NCI-H2029 (cell line): ENCODE measurements at regions not wholly inside any gene's neighbourhood (a gene's known extent, or its start where the extent isn't known, plus 50 kb on each side); places are given as distances from the start of the nearest gene placed in this dataset.

Source experiments
- DNase-seq: peaks from one replicate; lab custom pipeline; 2025; lab: John Stamatoyannopoulos, UW

- no peak for DNase-seq
Observed at GRCh38 chr2:105570326-105570725, 171.5 kb upstream of the FHL2 start.

- no peak for DNase-seq
Observed at GRCh38 chr2:105569606-105570005, 170.8 kb upstream of the FHL2 start.

- DNase-seq: no peak
Observed at GRCh38 chr2:105567996-105568494, 169.2 kb upstream of the FHL2 start.

DNA sequence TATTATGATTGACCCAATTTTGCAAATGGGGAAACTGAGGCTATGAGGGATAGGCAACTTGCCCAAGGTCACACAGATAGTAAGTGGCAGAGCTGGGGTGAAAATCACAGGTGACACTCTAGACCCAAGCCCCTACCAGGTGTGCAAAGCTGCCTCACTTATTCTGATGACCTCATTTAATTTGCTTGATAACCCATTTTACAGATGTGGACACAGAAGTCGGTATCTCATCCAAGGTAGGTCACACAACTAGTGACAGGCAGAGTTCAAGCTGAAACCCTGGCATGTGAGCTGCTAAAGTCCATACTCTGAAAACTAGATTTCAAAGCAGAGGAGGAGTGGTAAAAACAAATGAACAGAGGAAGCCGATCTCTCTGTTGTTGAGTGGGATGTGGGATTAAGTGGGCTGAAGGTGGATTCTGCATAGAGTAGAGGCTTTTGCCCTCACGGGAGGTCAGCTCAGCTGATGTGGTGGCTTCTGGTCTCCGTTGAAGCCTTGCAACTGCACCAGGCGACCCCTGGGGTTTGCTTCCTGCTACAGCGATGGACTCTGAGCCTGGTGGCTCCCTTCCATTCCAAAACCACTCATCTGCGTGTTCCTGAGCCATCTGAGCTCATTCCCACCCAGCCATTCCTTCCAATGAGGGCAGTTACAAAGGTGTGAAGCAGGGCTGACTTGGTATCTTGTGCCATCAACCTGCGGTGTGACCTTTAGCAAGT, 164.3 kb upstream of the FHL2 start:
- no peak for DNase-seq

DNA sequence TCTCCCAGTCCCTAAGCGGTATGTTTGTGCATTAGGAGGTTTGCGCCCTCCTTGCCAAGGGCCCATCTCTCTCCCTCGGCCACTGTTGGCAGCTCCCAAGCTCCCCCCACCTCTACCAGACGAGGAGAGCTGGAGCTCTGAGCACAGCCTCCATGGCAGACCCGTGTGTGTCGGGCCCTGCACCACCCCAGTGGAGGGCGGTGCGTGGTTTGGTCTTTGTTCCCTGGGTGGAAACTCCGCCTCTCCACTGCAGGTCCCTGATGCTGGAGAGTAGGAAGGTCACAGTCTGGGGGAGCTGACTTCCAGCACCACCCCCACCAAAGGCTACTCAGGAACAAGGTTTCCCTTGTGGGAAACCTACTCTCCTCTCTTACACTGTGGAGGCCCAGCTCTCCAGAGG, 162.6 kb upstream of the FHL2 start:
- no peak for DNase-seq

DNA sequence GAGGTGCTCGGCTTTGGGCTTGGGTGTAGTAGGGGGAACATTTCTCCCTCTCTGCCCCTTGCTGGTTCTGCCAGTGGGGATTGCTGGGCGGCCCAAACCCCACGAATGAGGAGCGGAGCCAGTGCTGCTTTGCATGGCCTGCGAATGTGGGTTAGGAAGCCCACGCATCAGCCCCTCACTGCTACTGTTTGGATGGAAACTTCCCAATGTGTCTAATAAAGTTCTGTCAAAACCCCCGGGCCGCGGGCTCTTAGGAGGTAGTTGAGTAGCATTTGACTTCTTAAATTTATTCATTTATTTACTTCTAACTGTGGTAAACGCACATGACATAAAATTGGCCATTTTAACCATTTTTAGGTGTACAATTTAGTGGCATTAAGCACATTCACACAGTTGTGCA, 161.3 kb upstream of the FHL2 start:
- no peak for DNase-seq

- DNase-seq: no peak
Observed at GRCh38 chr2:105557021-105557920, 158.4 kb upstream of the FHL2 start.

DNA sequence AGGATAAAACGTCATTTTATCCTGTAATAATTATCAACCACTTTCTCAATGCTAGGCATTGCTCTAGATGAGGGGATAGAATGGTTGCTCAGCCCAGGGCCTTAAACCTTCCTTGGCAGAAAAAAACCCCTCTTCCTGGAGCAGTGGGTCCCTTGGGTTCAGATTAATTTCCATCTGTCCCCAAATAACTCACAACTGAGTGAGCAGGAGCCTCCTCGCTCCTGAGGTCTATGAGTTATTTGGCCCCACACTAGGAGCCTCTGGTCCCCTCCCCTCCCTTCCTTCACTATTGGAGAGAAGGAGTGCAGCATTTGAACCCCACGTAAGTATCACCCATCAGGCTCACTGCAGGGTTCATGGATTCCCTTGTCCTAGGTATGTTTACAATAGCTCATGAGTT, 157.5 kb upstream of the FHL2 start:
- no peak for DNase-seq

GRCh38 chr2:105554235-105554634, 155.4 kb upstream of the FHL2 start:
- no peak for DNase-seq

DNA sequence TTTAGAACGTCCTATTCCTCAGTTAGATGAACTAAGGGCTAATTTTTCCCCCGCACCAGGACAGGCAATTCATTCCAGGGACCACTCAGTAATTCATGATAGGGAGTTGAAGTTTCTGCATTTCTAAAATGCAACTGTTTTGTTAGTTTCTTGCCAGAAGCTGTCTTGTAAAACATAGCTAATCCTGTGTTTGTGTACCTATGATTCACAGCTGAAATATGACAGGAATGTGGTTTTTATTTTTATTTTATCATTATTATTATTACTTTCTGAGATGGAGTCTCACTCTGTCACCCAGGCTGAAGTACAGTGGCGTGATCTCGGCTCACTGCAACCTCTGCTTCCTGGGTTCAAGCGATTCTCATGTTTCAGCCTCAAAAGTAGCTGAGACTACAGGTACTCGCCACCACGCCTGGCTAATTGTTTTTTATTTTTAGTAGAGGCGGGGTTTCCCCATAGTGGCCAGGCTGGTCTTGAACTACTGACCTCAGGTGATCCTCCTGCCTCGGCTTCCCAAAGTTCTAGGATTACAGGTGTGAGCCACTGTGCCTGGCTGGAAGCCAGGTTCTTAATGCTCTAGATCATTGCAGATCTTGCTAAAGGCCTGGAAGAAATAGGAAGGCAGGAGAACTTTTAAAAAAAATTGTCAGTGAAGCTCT, 154.8 kb upstream of the FHL2 start:
- DNase-seq: no peak

DNA sequence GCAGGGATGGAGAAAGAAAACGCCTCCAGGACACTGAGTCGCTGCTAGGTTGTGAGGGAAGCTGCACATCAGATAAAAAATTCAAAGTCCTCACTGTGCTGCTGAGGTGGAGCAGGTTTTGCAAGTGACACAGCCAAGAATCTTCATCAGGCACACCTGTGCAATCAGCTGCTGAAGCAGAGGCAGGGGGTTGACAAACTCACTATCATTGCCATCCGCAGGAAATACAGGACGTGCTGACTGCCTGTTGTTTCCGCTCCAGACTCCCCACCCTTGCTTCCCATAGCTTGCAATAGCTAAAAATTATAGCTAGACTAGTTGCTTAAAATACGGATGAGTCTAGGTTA, 147.8 kb upstream of the FHL2 start:
- DNase-seq: no peak

- DNase-seq: peak; percentile 43
Observed at GRCh38 chr2:105545730-105546627, 147.1 kb upstream of the FHL2 start.

DNA sequence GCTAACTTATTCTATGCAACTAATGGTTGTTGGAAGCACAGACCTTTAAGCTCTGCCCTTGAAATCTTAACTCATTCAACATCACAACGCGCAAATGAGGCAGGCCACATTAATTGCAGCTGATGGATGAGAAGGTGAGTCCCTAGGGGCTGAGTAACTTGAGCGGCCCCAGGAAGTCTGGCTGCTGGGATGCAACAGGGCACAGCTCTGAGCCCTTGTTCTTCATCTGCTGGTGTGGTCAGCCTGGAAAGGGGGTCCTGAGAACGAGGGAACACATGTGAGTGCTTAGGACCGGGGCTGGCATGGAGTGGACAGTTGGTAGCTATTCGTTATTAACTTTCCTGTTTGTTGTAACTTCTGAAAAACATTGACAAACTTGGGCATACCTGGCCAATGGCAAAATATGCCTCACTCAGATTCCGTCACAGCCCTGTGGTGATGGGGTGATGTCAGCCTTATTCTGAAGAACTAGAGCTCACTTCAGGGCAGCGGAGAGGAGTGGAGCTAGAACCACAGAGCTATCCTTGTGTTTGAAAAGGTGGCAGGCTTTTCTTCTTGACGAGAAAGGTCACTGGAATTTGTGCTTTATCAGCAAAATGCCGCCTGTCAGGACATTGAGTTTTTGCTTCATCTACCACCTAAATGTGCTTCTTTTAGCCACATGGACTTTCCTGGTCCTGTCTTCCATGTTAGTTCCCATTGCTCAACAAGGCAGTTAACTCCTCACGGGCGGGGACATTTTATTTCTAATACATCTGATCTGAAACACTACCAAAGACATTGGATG, 145.9 kb upstream of the FHL2 start:
- DNase-seq: no peak

DNA sequence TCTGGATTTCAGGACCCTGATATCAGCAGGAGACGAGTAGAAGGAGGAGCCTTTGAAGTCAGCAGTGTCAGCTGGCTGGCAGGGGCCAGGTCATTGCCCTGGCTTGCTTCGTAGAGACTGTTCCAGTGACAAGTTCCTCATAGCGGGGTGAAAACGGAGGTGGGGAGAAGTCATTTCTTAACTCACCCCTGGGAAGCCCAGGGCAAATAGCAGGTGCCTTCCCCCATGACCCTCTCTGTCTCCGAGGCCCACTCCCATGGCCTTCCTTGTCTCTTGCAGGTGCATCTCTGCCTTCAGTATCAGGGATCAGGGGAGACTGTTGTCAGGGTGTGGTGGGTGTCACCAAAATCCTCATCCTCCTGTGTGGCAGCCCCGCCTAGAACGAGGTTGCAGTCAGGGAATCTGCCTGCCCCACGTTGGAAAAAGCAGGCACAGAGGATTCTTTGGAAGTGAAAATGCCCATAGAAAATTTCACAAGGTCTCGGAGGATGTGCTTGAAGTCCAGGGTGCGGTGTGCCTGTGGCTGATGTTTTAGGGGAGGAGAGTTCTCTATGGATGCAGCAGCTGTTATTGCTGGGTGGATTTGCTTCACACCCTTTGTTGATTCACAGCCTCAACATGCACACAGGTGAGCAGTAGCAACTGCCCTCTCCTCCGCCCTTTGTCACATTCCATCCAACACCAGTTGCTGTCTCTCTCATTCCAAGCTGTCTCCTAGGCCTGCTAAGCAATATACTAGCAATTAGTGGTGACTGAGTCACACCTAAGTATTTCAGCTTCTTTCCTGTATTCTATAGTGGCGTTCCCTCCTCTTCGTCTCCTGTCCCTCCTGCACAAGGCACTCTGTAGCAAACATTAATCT, 142.6 kb upstream of the FHL2 start:
- no peak for DNase-seq

- DNase-seq: no peak
Observed at GRCh38 chr2:105540642-105541041, 141.8 kb upstream of the FHL2 start.

- no peak for DNase-seq
Observed at GRCh38 chr2:105539331-105539730, 140.5 kb upstream of the FHL2 start.

GRCh38 chr2:105538840-105539239, 140.0 kb upstream of the FHL2 start:
- DNase-seq: no peak

DNA sequence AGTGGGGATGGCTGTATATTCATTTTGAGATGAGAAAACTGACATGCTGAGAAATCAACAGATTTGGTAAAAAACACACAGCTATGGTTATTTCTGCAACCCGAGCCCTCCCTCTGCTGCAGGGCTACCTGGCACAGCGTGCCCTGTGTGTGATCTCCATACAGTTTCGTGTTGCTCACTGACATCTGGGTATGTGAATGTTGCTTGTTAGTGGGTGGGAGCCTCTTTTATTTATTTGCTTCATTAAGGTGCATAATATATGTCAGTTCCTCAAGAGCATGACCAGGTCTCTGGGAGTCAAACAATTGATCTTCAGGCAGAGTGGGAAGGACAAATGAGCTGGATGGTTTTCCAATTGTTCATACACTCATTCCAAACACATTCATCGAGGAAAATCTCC, 139.1 kb upstream of the FHL2 start:
- DNase-seq: no peak

DNA sequence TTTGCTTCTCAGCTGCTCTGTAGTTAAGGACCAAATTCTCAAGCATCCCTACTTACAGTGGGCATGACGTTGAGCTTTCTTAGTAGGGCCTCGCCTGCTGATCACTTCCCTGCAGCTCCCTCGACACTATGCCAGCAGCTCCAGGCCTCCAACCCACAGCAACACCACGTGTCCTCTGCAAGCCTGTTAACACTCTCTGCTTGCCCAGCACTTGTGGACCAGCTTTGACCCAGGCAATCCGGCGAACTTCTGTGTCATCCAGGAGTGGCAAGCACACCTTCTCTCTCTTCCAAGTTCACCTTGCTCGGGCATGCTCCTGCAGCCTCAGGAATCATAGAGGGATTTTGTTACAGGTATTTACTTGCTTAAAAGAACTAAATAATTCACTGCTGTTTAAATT, 138.6 kb upstream of the FHL2 start:
- DNase-seq: no peak

DNA sequence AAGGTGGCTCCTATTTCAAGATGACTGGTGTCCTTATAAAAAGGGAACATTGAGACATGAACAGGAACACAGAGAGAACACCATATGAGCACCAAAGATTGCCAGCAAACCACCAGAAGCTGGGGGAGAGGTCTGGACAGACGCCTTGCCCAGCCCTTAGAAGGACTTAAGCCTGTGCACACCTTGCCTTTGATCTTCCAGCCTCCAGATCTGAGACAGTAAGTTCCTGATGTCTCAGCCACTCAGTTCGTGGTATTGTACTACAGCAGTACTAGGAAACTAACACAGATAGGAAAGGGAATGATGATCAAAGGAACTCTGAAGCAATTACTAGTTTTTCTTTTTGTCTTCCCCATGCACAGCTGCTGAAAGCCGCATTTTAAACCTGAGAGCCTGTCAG, 137.3 kb upstream of the FHL2 start:
- DNase-seq: no peak
